Fibroblast of lung (primary cell): ENCODE measurements at regions not wholly inside any gene's neighbourhood (a gene's known extent, or its start where the extent isn't known, plus 50 kb on each side); places are given as distances from the start of the nearest gene placed in this dataset.

Experiments
- DNase-seq, 2 donors: peaks; one replicate each; pipeline versions ENCODE4 v3.0.0 to v3.0.0-alpha.2; 2010; ENCODE audit warnings: low read depth in 2 of 2
- H2AFZ ChIP-seq: 2 replicates; pipeline ENCODE4 v1.5.1; 2012; ENCODE audit warnings: low read length, control low read depth, inconsistent platforms
- H3K27ac ChIP-seq: 2 replicates; pipeline ENCODE4 v1.5.1; 2011; ENCODE audit warnings: low read length, control low read depth; ENCODE audit not compliant: insufficient read depth
- H3K27me3 ChIP-seq: 2 replicates; pipeline ENCODE4 v1.5.1; 2011; ENCODE audit warnings: mild to moderate bottlenecking, low read length; ENCODE audit not compliant: control insufficient read depth, insufficient read depth
- H3K36me3 ChIP-seq: 2 replicates; pipeline ENCODE4 v1.5.1; 2011; ENCODE audit warnings: low read length; ENCODE audit not compliant: control insufficient read depth, insufficient read depth
- H3K4me1 ChIP-seq: 2 replicates; pipeline ENCODE4 v1.5.1; 2011; ENCODE audit warnings: low read length; ENCODE audit not compliant: control insufficient read depth, insufficient read depth; ENCODE audit errors: extremely low read depth
- H3K4me2 ChIP-seq: 2 replicates; pipeline ENCODE4 v1.5.1; 2011; ENCODE audit warnings: low read length, control low read depth; ENCODE audit not compliant: insufficient read depth; ENCODE audit errors: extremely low read depth
- H3K4me3 ChIP-seq, 4 experiments: fragments of 200-600 bp in 1 of 4; sonication (generic) in 1 of 4; replicated peaks in 1 of 4; 2 replicates each; pipeline ENCODE4 v1.5.1; 2011 to 2016; ENCODE audit warnings: low read length in 4 of 4, low read depth in 3 of 4, mild to moderate bottlenecking in 3 of 4, control low read depth in 2 of 4, inconsistent platforms in 1 of 4, mixed read lengths in 1 of 4; ENCODE audit not compliant: insufficient read depth in 1 of 4; ENCODE audit errors: control extremely low read depth in 1 of 4
- H3K79me2 ChIP-seq: 2 replicates; pipeline ENCODE4 v1.5.1; 2012; ENCODE audit warnings: mild to moderate bottlenecking, low read length, inconsistent platforms; ENCODE audit not compliant: control insufficient read depth, insufficient read depth
- H3K9ac ChIP-seq: 2 replicates; pipeline ENCODE4 v1.5.1; 2011; ENCODE audit warnings: mild to moderate bottlenecking, low read length, control low read depth; ENCODE audit not compliant: insufficient read depth
- H3K9me3 ChIP-seq: 2 replicates; pipeline ENCODE4 v1.5.1; 2012; ENCODE audit warnings: low read depth, low read length; ENCODE audit not compliant: control insufficient read depth, insufficient read depth
- H4K20me1 ChIP-seq: 2 replicates; pipeline ENCODE4 v1.5.1; 2011; ENCODE audit warnings: low read length; ENCODE audit not compliant: control insufficient read depth, insufficient read depth; ENCODE audit errors: extremely low read depth
- EZH2 ChIP-seq: IDR thresholded peaks from 2 replicates; pipeline ENCODE4 v1.5.1; 2012; ENCODE audit warnings: low read length, control low read depth, mild to moderate bottlenecking; ENCODE audit errors: missing control alignments
- TF ChIP-seq, protein P1 (sequence below), 2 donors: IDR thresholded peaks in 1 of 2; conservative IDR thresholded peaks in 1 of 2; 1 replicate in 1 of 2; 2 replicates in 1 of 2; pipeline ENCODE4 v1.5.1; 2011 to 2012; ENCODE audit warnings: low read length in 2 of 2, control low read depth in 1 of 2, inconsistent platforms in 1 of 2, low read depth in 1 of 2, mild to moderate bottlenecking in 1 of 2

- H3K27ac ChIP-seq = no peak overlapping the region
- H3K27me3 ChIP-seq = no peaks in the 10 kb centered on the region
- H3K36me3 ChIP-seq = no peaks in the 10 kb centered on the region
- H3K9me3 ChIP-seq = no peaks in the 10 kb centered on the region
- H3K9ac ChIP-seq = no peak overlapping the region
- no peaks in the 10 kb centered on the region for H3K79me2 ChIP-seq
- no peaks in the 10 kb centered on the region for H4K20me1 ChIP-seq
- H2AFZ ChIP-seq = no peak overlapping the region
- no peak for DNase-seq
- H3K4me2 ChIP-seq = no peak overlapping the region
- H3K4me3 ChIP-seq = no peak overlapping the region
- TF ChIP-seq EZH2 = no peak
- no peaks in the 10 kb centered on the region for H3K4me1 ChIP-seq
Measured at GRCh38 chr2:150781142-150781541, 293.7 kb upstream of the RND3 start.

- no peaks in the 10 kb centered on the region for H3K79me2 ChIP-seq
- no peaks in the 10 kb centered on the region for H3K27me3 ChIP-seq
- H3K4me2 ChIP-seq = no peak overlapping the region
- H3K36me3 ChIP-seq = no peaks in the 10 kb centered on the region
- H3K4me1 ChIP-seq = no peaks in the 10 kb centered on the region
- DNase-seq = peak in 1 of 2 donors; percentile 40
- H3K27ac ChIP-seq = no peak overlapping the region
- TF ChIP-seq, protein P1, sequence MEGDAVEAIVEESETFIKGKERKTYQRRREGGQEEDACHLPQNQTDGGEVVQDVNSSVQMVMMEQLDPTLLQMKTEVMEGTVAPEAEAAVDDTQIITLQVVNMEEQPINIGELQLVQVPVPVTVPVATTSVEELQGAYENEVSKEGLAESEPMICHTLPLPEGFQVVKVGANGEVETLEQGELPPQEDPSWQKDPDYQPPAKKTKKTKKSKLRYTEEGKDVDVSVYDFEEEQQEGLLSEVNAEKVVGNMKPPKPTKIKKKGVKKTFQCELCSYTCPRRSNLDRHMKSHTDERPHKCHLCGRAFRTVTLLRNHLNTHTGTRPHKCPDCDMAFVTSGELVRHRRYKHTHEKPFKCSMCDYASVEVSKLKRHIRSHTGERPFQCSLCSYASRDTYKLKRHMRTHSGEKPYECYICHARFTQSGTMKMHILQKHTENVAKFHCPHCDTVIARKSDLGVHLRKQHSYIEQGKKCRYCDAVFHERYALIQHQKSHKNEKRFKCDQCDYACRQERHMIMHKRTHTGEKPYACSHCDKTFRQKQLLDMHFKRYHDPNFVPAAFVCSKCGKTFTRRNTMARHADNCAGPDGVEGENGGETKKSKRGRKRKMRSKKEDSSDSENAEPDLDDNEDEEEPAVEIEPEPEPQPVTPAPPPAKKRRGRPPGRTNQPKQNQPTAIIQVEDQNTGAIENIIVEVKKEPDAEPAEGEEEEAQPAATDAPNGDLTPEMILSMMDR (conservative IDR thresholded peaks at IDR 0.05 in 1 of 2, IDR thresholded peaks at IDR 0.05 in 1 of 2; ENCODE audit: low read depth in 1 of 2, low read length in 2 of 2) = no peak
- TF ChIP-seq EZH2 = no peak
- H3K9me3 ChIP-seq = no peaks in the 10 kb centered on the region
- no peak overlapping the region for H3K4me3 ChIP-seq
- H4K20me1 ChIP-seq = no peaks in the 10 kb centered on the region
- H3K9ac ChIP-seq = no peak overlapping the region
- peak overlapping the region; percentile 73 for H2AFZ ChIP-seq
Measured at GRCh38 chr2:150778828-150779227, 291.4 kb upstream of the RND3 start.

GRCh38 chr2:150769421-150769820 lies 282.0 kb upstream of the RND3 start:
- Histone ChIP-seq H3K27ac (no peak overlapping the region), H3K4me3 (no peak overlapping the region), H3K4me1 (no peaks in the 10 kb centered on the region), H3K79me2 (no peaks in the 10 kb centered on the region), H3K9ac (no peak overlapping the region), H3K9me3 (no peaks in the 10 kb centered on the region), H4K20me1 (no peaks in the 10 kb centered on the region), H3K27me3 (no peaks in the 10 kb centered on the region), H3K36me3 (no peaks in the 10 kb centered on the region), H2AFZ (no peak overlapping the region), H3K4me2 (no peak overlapping the region)
- TF ChIP-seq, protein P1 (conservative IDR thresholded peaks at IDR 0.05 in 1 of 2, IDR thresholded peaks at IDR 0.05 in 1 of 2; ENCODE audit: low read depth in 1 of 2, low read length in 2 of 2) = no peak
- no peak for TF ChIP-seq EZH2
- no peak for DNase-seq
